SU-DHL-6 (cell line): ENCODE measurements at regions not wholly inside any gene's neighbourhood (a gene's known extent, or its start where the extent isn't known, plus 50 kb on each side); places are given as distances from the start of the nearest gene placed in this dataset.

Source experiments
- CTCF ChIP-seq: fragments of 200-600 bp; sonication (generic); IDR thresholded peaks from one replicate; pipeline ENCODE4 v1.5.1; 2017; ENCODE audit warnings: antibody characterized with exemption, mild to moderate bottlenecking, low read length, moderate library complexity; ENCODE audit not compliant: insufficient read depth, poor library complexity, severe bottlenecking
- EZH2phosphoT487 ChIP-seq: fragments of 200-600 bp; sonication (generic), shearing (Covaris generic); conservative IDR thresholded peaks from 2 replicates; pipeline ENCODE4 v1.6.1; 2018; ENCODE audit warnings: mild to moderate bottlenecking, antibody characterized with exemption, low read length, moderate library complexity, mixed read lengths

- TF ChIP-seq CTCF (no peak), EZH2phosphoT487 (no peak)
Observed at GRCh38 chr1:103986792-103987191, 237.1 kb downstream of the AMY1C start.
